LNCaP clone FGC (cell line): ENCODE measurements at regions not wholly inside any gene's neighbourhood (a gene's known extent, or its start where the extent isn't known, plus 50 kb on each side); places are given as distances from the start of the nearest gene placed in this dataset.

Experiments used
- DNase-seq: peaks from one replicate; pipeline ENCODE4 v3.0.0-alpha.2; 2011; ENCODE audit warnings: low read depth
- H3K4me3 ChIP-seq: 2 replicates; pipeline ENCODE4 v1.5.1; 2011; ENCODE audit warnings: mild to moderate bottlenecking, low read depth, low read length, control low read depth
- TF ChIP-seq, protein P1 (sequence below): IDR thresholded peaks from 2 replicates; pipeline ENCODE4 v1.5.1; 2012; ENCODE audit warnings: mild to moderate bottlenecking; ENCODE audit not compliant: control insufficient read depth, insufficient read depth; ENCODE audit errors: extremely low read depth

DNA sequence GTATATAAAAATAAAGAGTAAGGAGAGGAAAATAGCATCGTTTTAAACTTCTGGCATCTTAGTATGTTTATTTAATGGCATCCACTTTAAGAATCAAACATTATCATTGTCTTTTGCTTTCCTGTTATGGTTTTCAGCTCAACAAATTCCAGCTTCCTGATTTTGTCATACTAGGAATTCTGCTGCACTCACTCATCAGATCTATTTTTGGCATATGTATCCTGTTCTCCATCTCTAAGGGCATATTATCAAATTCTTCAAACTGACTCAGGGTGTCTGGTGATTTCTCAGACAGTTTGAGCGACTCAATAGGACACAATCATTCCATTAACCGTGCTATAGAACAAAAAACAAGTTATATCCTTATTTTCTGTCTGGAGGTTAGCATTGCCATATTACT lies 248.5 kb upstream of the DIAPH2 start:
- TF ChIP-seq, protein P1, sequence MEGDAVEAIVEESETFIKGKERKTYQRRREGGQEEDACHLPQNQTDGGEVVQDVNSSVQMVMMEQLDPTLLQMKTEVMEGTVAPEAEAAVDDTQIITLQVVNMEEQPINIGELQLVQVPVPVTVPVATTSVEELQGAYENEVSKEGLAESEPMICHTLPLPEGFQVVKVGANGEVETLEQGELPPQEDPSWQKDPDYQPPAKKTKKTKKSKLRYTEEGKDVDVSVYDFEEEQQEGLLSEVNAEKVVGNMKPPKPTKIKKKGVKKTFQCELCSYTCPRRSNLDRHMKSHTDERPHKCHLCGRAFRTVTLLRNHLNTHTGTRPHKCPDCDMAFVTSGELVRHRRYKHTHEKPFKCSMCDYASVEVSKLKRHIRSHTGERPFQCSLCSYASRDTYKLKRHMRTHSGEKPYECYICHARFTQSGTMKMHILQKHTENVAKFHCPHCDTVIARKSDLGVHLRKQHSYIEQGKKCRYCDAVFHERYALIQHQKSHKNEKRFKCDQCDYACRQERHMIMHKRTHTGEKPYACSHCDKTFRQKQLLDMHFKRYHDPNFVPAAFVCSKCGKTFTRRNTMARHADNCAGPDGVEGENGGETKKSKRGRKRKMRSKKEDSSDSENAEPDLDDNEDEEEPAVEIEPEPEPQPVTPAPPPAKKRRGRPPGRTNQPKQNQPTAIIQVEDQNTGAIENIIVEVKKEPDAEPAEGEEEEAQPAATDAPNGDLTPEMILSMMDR = no peak
- DNase-seq = no peak
- no peak overlapping the region for H3K4me3 ChIP-seq

DNA sequence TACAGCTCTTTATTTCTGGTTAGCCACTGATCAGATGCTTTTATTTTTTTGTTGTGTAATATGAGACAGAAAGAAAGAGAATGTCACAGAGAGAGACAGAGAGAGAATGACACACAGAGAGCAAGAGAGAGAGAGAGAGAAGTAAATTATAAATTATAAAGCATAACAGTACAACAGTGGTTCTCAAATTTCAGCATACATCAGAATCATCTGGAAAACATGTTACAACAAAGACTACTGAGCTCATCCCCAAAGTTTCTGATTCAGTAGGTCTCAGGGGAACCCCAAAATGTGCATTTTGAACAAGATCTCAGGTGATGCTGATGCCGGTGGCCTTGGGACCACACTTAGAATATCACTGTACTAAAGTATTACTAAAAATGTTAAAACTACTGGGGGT lies 245.8 kb upstream of the DIAPH2 start:
- H3K4me3 ChIP-seq = no peak overlapping the region
- TF ChIP-seq, protein P1 = no peak
- DNase-seq = no peak

DNA sequence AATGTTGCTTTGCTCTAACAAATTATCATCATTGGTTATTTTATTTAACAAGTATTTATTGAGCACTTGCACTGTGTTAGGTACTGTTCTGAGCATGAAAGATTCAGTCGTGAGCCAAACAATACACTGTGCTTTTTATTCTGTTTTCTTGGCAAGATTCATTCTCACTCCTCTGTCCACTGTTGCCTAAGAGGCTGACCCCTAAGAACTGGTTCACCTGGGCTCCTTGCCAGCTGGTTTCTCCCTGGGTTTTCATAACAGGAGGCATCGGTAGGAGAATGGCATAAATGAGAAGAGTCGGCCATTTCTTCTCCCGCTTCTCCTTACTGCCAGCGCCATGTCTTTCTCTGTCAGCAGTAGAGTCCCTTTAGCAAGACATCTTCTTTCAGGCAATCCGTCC lies 243.7 kb upstream of the DIAPH2 start:
- DNase-seq = no peak
- no peak overlapping the region for H3K4me3 ChIP-seq
- TF ChIP-seq, protein P1 = no peak

DNA sequence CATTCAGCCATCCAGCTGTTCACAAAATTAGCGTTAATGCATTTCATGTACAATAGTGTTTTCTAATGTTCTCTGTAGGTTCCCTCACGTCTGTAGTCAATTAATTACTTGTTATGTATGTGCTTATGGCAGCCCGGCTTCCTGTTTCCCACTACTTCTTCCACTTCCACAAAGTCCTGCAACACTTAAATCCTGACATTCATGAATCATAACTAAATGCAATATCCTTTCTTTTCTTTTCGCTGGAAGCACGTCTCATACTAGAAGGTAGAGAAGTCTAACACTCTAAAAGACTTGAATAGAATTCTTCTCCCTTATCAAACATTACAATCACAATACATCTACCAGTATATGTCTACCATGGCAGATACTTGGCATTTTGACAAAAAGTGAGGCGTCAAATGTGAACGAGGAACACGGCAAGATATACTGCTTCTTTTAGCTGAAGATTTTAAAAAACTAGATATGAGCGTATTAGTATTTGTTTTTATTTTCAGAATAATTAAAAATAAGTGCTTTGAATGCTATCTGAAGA lies 239.0 kb upstream of the DIAPH2 start:
- no peak overlapping the region for H3K4me3 ChIP-seq
- TF ChIP-seq, protein P1 = no peak
- DNase-seq = no peak

DNA sequence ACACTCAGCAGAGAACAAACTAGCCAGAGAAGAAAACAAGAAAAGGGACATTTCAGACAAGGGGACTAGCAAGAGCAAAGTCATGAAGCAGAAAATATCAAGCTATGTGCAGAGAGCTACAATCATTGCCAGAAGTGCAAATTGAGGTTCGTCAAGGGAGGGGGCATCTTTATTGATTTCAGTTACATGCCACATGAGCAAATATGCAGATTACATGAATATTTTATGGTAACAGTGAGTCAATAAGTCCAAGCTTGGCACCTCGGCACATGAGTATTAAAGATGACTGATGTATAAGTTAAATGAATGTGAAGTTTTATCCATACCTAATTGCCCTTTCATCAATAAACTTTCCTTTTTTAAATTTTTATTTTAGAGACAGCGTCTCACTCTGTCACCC lies 238.1 kb upstream of the DIAPH2 start:
- TF ChIP-seq, protein P1 = no peak
- H3K4me3 ChIP-seq = no peak overlapping the region
- DNase-seq = no peak

DNA sequence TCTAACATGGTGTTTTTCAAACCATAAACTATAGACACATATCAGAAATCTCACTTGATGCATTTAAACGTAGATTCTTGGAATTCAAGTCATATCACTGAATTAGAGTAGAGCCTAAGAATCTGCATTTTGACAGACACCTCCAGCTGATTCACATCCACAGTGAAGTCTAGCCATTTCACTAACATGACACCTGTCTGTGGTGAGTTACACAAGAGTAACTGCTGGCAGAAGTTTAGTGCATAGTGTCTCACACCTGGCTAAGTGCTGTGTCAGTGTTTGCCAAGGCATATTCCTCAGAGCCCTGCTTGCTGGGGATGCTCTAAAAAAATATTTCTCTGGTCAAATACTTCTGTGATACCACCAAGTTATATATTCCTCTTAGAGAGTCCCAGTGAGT lies 237.5 kb upstream of the DIAPH2 start:
- TF ChIP-seq, protein P1 = no peak
- H3K4me3 ChIP-seq = no peak overlapping the region
- no peak for DNase-seq

DNA sequence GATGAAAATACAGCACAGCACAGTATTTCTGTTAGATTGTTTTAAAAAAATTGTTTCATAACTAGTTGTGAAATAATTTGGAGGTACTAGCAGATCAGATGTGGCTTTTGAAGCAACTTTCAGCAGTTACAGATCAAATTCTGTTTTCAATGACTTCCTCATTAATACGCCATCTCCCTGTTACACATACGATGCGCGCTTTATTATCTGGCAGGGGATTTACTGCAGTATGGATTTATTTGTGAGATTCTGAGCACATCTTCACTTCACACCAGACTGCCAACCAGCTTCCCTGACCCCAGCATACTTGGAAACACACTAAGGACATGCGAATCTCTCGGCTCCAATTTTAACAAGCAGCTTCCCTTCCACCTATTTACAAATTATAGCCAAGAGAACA lies 235.5 kb upstream of the DIAPH2 start:
- no peak for DNase-seq
- TF ChIP-seq, protein P1 = no peak
- no peak overlapping the region for H3K4me3 ChIP-seq
